ENCODE measurements at regions not wholly inside any gene's neighbourhood (a gene's known extent, or its start where the extent isn't known, plus 50 kb on each side); places are given as distances from the start of the nearest gene placed in this dataset.
A peak's percentile ranks its signal among the peaks of the same experiment; 100 is the strongest.
"Not testable (repeated sequence)": the region's sequence is repeated elsewhere in the genome, so short reads cannot be mapped to it uniquely, and the experiment has no call there.

- Histone ChIP-seq H3K36me3 (ENCODE audit: control insufficient read depth in 2 of 2, extremely low read depth in 1 of 2, insufficient read depth in 2 of 2, low read length in 2 of 2) (no peaks in the 10 kb centered on the region), H3K79me2 (ENCODE audit: control insufficient read depth, insufficient read depth, low read length) (no peaks in the 10 kb centered on the region), H3K9me3 (ENCODE audit: control insufficient read depth, low read depth, low read length) (no peaks in the 10 kb centered on the region), H3K4me1 (ENCODE audit: control insufficient read depth, extremely low read depth, insufficient read depth, low read length) (peaks cover 12% of the 10 kb centered on the region), H3K9ac (ENCODE audit: control insufficient read depth, extremely low read depth, insufficient read depth, low read length) (no peak overlapping the region), H3K27me3 (ENCODE audit: control insufficient read depth, extremely low read depth, insufficient read depth, low read length) (no peaks in the 10 kb centered on the region), H2AFZ (ENCODE audit: control insufficient read depth, low read length) (no peak overlapping the region), H3K9me1 (ENCODE audit: control insufficient read depth, extremely low read depth, insufficient read depth, low read length) (no peaks in the 10 kb centered on the region), H3K4me3 (ENCODE audit: control insufficient read depth in 2 of 3, extremely low read depth in 1 of 3, insufficient read depth in 2 of 3, low read depth in 1 of 3, low read length in 3 of 3) (no peak overlapping the region), H3K4me2 (ENCODE audit: control insufficient read depth, extremely low read depth, insufficient read depth, low read depth, low read length) (no peak overlapping the region), H4K20me1 (ENCODE audit: control insufficient read depth, extremely low read depth, insufficient read depth, low read length) (no peaks in the 10 kb centered on the region), H3K27ac (ENCODE audit: control insufficient read depth, insufficient read depth, low read length) (no peak overlapping the region)
- TF ChIP-seq CTCF (optimal IDR thresholded peaks at IDR 0.05 in 1 of 3, IDR thresholded peaks at IDR 0.05 in 1 of 3, conservative IDR thresholded peaks at IDR 0.05 in 1 of 3; ENCODE audit: extremely low read depth in 1 of 3, insufficient read depth in 2 of 3, low read length in 3 of 3) = no peak
- TF ChIP-seq EZH2 (IDR thresholded peaks at IDR 0.05; ENCODE audit: low read length) = no peak
- DNase-seq (ENCODE audit: low read depth, low spot score) = no peak
- dilution Hi-C loops (cut with MboI; ENCODE audit: extremely low pct_ligation_motif_present, low sequenced_read_pairs) = no loop called here
- FAIRE-seq = no peak
Observed at GRCh38 chr3:24690777-24691176, 196.1 kb upstream of the THRB start.

- H3K36me3 ChIP-seq (ENCODE audit: control insufficient read depth in 2 of 2, extremely low read depth in 1 of 2, insufficient read depth in 2 of 2, low read length in 2 of 2); H3K4me3 ChIP-seq (ENCODE audit: control insufficient read depth in 2 of 3, extremely low read depth in 1 of 3, insufficient read depth in 2 of 3, low read depth in 1 of 3, low read length in 3 of 3); H3K4me2 ChIP-seq (ENCODE audit: control insufficient read depth, extremely low read depth, insufficient read depth, low read depth, low read length); H3K9me3 ChIP-seq (ENCODE audit: control insufficient read depth, low read depth, low read length); H2AFZ ChIP-seq (ENCODE audit: control insufficient read depth, low read length); FAIRE-seq; H3K27me3 ChIP-seq (ENCODE audit: control insufficient read depth, extremely low read depth, insufficient read depth, low read length); H3K27ac ChIP-seq (ENCODE audit: control insufficient read depth, insufficient read depth, low read length); H3K9me1 ChIP-seq (ENCODE audit: control insufficient read depth, extremely low read depth, insufficient read depth, low read length); H3K79me2 ChIP-seq (ENCODE audit: control insufficient read depth, insufficient read depth, low read length); DNase-seq (ENCODE audit: low read depth, low spot score); H3K4me1 ChIP-seq (ENCODE audit: control insufficient read depth, extremely low read depth, insufficient read depth, low read length); H4K20me1 ChIP-seq (ENCODE audit: control insufficient read depth, extremely low read depth, insufficient read depth, low read length); dilution Hi-C loops (cut with MboI; ENCODE audit: extremely low pct_ligation_motif_present, low sequenced_read_pairs); H3K9ac ChIP-seq (ENCODE audit: control insufficient read depth, extremely low read depth, insufficient read depth, low read length): not testable (repeated sequence)
Observed at GRCh38 chr3:24699078-24699477, 204.4 kb upstream of the THRB start.

- Histone ChIP-seq H4K20me1 (ENCODE audit: control insufficient read depth, extremely low read depth, insufficient read depth, low read length) (no peaks in the 10 kb centered on the region), H3K4me2 (ENCODE audit: control insufficient read depth, extremely low read depth, insufficient read depth, low read depth, low read length) (peak overlapping the region; percentile 50), H3K9ac (ENCODE audit: control insufficient read depth, extremely low read depth, insufficient read depth, low read length) (no peak overlapping the region), H3K9me3 (ENCODE audit: control insufficient read depth, low read depth, low read length) (no peaks in the 10 kb centered on the region), H2AFZ (ENCODE audit: control insufficient read depth, low read length) (no peak overlapping the region), H3K79me2 (ENCODE audit: control insufficient read depth, insufficient read depth, low read length) (no peaks in the 10 kb centered on the region), H3K27me3 (ENCODE audit: control insufficient read depth, extremely low read depth, insufficient read depth, low read length) (no peaks in the 10 kb centered on the region), H3K36me3 (ENCODE audit: control insufficient read depth in 2 of 2, extremely low read depth in 1 of 2, insufficient read depth in 2 of 2, low read length in 2 of 2) (no peaks in the 10 kb centered on the region), H3K27ac (ENCODE audit: control insufficient read depth, insufficient read depth, low read length) (no peak overlapping the region), H3K4me1 (ENCODE audit: control insufficient read depth, extremely low read depth, insufficient read depth, low read length) (peaks cover 8% of the 10 kb centered on the region), H3K4me3 (ENCODE audit: control insufficient read depth in 2 of 3, extremely low read depth in 1 of 3, insufficient read depth in 2 of 3, low read depth in 1 of 3, low read length in 3 of 3) (no peak overlapping the region), H3K9me1 (ENCODE audit: control insufficient read depth, extremely low read depth, insufficient read depth, low read length) (peaks cover 2% of the 10 kb centered on the region)
- DNase-seq (ENCODE audit: low read depth, low spot score) (no peak), FAIRE-seq (peak; percentile 73)
- dilution Hi-C loops (cut with MboI; ENCODE audit: extremely low pct_ligation_motif_present, low sequenced_read_pairs) = no loop called here
- TF ChIP-seq EZH2 (IDR thresholded peaks at IDR 0.05; ENCODE audit: low read length) (no peak), CTCF (optimal IDR thresholded peaks at IDR 0.05 in 1 of 3, IDR thresholded peaks at IDR 0.05 in 1 of 3, conservative IDR thresholded peaks at IDR 0.05 in 1 of 3; ENCODE audit: extremely low read depth in 1 of 3, insufficient read depth in 2 of 3, low read length in 3 of 3) (no peak)
Observed at GRCh38 chr3:24704496-24704895, 209.8 kb upstream of the THRB start.
